A673 (cell line): ENCODE measurements at regions not wholly inside any gene's neighbourhood (a gene's known extent, or its start where the extent isn't known, plus 50 kb on each side); places are given as distances from the start of the nearest gene placed in this dataset.
"Not testable (repeated sequence)": the region's sequence is repeated elsewhere in the genome, so short reads cannot be mapped to it uniquely, and the experiment has no call there.

Source experiments
- BruUV-seq: library from RNA; stranded (reverse); fragments of 400-500 nt; replicated peaks from 2 replicates; lab custom pipeline; 2021; lab: Mats Ljungman, UMichigan
- CTCF ChIA-PET: fragments of 300-600 bp; sonication (Branson Sonifier 250); formaldehyde crosslinking; loops from one replicate; lab custom pipeline; 2022; ENCODE audit warnings: antibody characterized with exemption; lab: Charles Lee
- POLR2A ChIA-PET: fragments of 300-600 bp; sonication (Branson Sonifier 250); formaldehyde crosslinking; loops from one replicate; lab custom pipeline; 2022; ENCODE audit warnings: antibody characterized with exemption; ENCODE audit not compliant: low non-redundant PET; lab: Charles Lee
- DNase-seq: peaks from one replicate; pipeline ENCODE4 v3.0.0-alpha.2; 2015; ENCODE audit warnings: low spot score
- H3K27ac ChIP-seq: fragments of 200-600 bp; sonication (generic); 2 replicates; pipeline ENCODE4 v1.5.1; 2016; ENCODE audit warnings: mixed run types, low read depth, mild to moderate bottlenecking, mixed read lengths, antibody characterized with exemption, low read length; ENCODE audit not compliant: poor library complexity, severe bottlenecking
- H3K27me3 ChIP-seq: fragments of 200-600 bp; sonication (generic); replicated peaks from 2 replicates; pipeline ENCODE4 v1.6.1; 2017; ENCODE audit warnings: mixed run types, low read depth, mild to moderate bottlenecking, mixed read lengths, antibody characterized with exemption, low read length; ENCODE audit not compliant: insufficient read depth, poor library complexity
- H3K36me3 ChIP-seq: fragments of 200-600 bp; sonication (generic); 2 replicates; pipeline ENCODE4 v1.6.1; 2016; ENCODE audit warnings: mixed run types, mild to moderate bottlenecking, mixed read lengths, antibody characterized with exemption, low read length; ENCODE audit not compliant: insufficient read depth, poor library complexity, severe bottlenecking
- H3K4me1 ChIP-seq: fragments of 200-600 bp; sonication (generic); 2 replicates; pipeline ENCODE4 v1.6.1; 2017; ENCODE audit warnings: mixed run types, mild to moderate bottlenecking, mixed read lengths, antibody characterized with exemption, low read length; ENCODE audit not compliant: insufficient read depth, poor library complexity, severe bottlenecking
- H3K4me3 ChIP-seq: fragments of 200-600 bp; sonication (generic); 2 replicates; pipeline ENCODE4 v1.5.1; 2016; ENCODE audit warnings: low read depth, mixed run types, mild to moderate bottlenecking, mixed read lengths, low read length; ENCODE audit not compliant: poor library complexity, severe bottlenecking
- H3K9me3 ChIP-seq: fragments of 200-600 bp; sonication (generic); 2 replicates; pipeline ENCODE4 v1.6.1; 2016; ENCODE audit warnings: mixed run types, low read depth, mild to moderate bottlenecking, mixed read lengths, antibody characterized with exemption, low read length; ENCODE audit not compliant: poor library complexity, severe bottlenecking
- intact Hi-C: fragments of 100-400 bp; cut with micrococcal nuclease; formaldehyde crosslinking; loops from one replicate; pipeline ENCODE4 v1.10.0; 2022; ENCODE audit not compliant: unreplicated experiment

GRCh38 chr1:145528068-145528564 lies 79.7 kb upstream of the GPR89A start:
- H3K9me3 ChIP-seq, H3K36me3 ChIP-seq, DNase-seq, POLR2A ChIA-PET, CTCF ChIA-PET, BruUV-seq, H3K4me1 ChIP-seq, H3K27me3 ChIP-seq, H3K4me3 ChIP-seq, intact Hi-C loops, H3K27ac ChIP-seq: not testable (repeated sequence)

GRCh38 chr1:145520159-145520558 lies 87.6 kb upstream of the GPR89A start:
- DNase-seq, H3K4me1 ChIP-seq, H3K27ac ChIP-seq, H3K36me3 ChIP-seq, H3K4me3 ChIP-seq, CTCF ChIA-PET, intact Hi-C loops, BruUV-seq, POLR2A ChIA-PET, H3K27me3 ChIP-seq, H3K9me3 ChIP-seq: not testable (repeated sequence)

- H3K27ac ChIP-seq, CTCF ChIA-PET, POLR2A ChIA-PET, intact Hi-C loops, H3K27me3 ChIP-seq, H3K9me3 ChIP-seq, H3K36me3 ChIP-seq, H3K4me1 ChIP-seq, BruUV-seq, DNase-seq, H3K4me3 ChIP-seq: not testable (repeated sequence)
Observed at GRCh38 chr1:145519302-145519701, 88.5 kb upstream of the GPR89A start.

- H3K4me1 ChIP-seq, POLR2A ChIA-PET, CTCF ChIA-PET, H3K27me3 ChIP-seq, H3K4me3 ChIP-seq, BruUV-seq, DNase-seq, H3K36me3 ChIP-seq, H3K27ac ChIP-seq, intact Hi-C loops, H3K9me3 ChIP-seq: not testable (repeated sequence)
Observed at GRCh38 chr1:145513017-145513416, 87.6 kb upstream of the NBPF20 start.

- POLR2A ChIA-PET, H3K9me3 ChIP-seq, H3K4me1 ChIP-seq, H3K4me3 ChIP-seq, H3K36me3 ChIP-seq, intact Hi-C loops, BruUV-seq, H3K27me3 ChIP-seq, H3K27ac ChIP-seq, DNase-seq, CTCF ChIA-PET: not testable (repeated sequence)
Observed at GRCh38 chr1:145508053-145508452, 82.7 kb upstream of the NBPF20 start.

GRCh38 chr1:145505663-145506647 lies 80.6 kb upstream of the NBPF20 start:
- H3K9me3 ChIP-seq, intact Hi-C loops, BruUV-seq, DNase-seq, H3K27me3 ChIP-seq, H3K27ac ChIP-seq, H3K36me3 ChIP-seq, H3K4me1 ChIP-seq, CTCF ChIA-PET, H3K4me3 ChIP-seq, POLR2A ChIA-PET: not testable (repeated sequence)

- intact Hi-C loops, H3K27me3 ChIP-seq, DNase-seq, H3K36me3 ChIP-seq, H3K27ac ChIP-seq, BruUV-seq, H3K4me1 ChIP-seq, CTCF ChIA-PET, H3K4me3 ChIP-seq, H3K9me3 ChIP-seq, POLR2A ChIA-PET: not testable (repeated sequence)
Observed at GRCh38 chr1:145504834-145505413, 79.5 kb upstream of the NBPF20 start.
